Parathyroid adenoma (tissue), 2 donors: ENCODE measurements at regions not wholly inside any gene's neighbourhood (a gene's known extent, or its start where the extent isn't known, plus 50 kb on each side); places are given as distances from the start of the nearest gene placed in this dataset.

Experiments used
- H2AFZ ChIP-seq: fragments of 300-600 bp; sonication (generic); one replicate; pipeline ENCODE4 v1.7.0; 2017; ENCODE audit warnings: antibody characterized with exemption, mild to moderate bottlenecking
- H3K27ac ChIP-seq: fragments of 300-600 bp; sonication (generic); one replicate; pipeline ENCODE4 v1.7.0; 2017
- H3K27me3 ChIP-seq: fragments of 300-600 bp; sonication (generic); one replicate; pipeline ENCODE4 v1.7.0; 2017; ENCODE audit warnings: low read length; ENCODE audit not compliant: control insufficient read depth, insufficient read depth
- H3K36me3 ChIP-seq: fragments of 300-600 bp; sonication (generic); one replicate; pipeline ENCODE4 v1.7.0; 2017; ENCODE audit warnings: low read length; ENCODE audit not compliant: control insufficient read depth, insufficient read depth
- H3K4me1 ChIP-seq: fragments of 300-600 bp; sonication (generic); one replicate; pipeline ENCODE4 v1.7.0; 2017; ENCODE audit warnings: control low read depth
- H3K4me2 ChIP-seq: fragments of 300-600 bp; sonication (generic); one replicate; pipeline ENCODE4 v1.7.0; 2017; ENCODE audit warnings: low read length
- H3K4me3 ChIP-seq: fragments of 300-600 bp; sonication (generic); one replicate; pipeline ENCODE4 v1.7.0; 2017; ENCODE audit warnings: low read depth, low read length
- H3K79me2 ChIP-seq: fragments of 300-600 bp; sonication (generic); one replicate; pipeline ENCODE4 v1.7.0; 2017; ENCODE audit warnings: control low read depth
- H3K9ac ChIP-seq: fragments of 300-600 bp; sonication (generic); one replicate; pipeline ENCODE4 v1.7.0; 2017; ENCODE audit warnings: mild to moderate bottlenecking
- H3K9me3 ChIP-seq: fragments of 300-600 bp; sonication (generic); one replicate; pipeline ENCODE4 v1.7.0; 2017; ENCODE audit warnings: low read length; ENCODE audit not compliant: control insufficient read depth
- TF ChIP-seq, protein P1 (sequence below): fragments of 300-600 bp; sonication (generic); IDR thresholded peaks from one replicate; pipeline ENCODE4 v1.7.0; 2017; ENCODE audit warnings: antibody characterized with exemption, mild to moderate bottlenecking
- donor health status: primary hyperparathyroidism.

DNA sequence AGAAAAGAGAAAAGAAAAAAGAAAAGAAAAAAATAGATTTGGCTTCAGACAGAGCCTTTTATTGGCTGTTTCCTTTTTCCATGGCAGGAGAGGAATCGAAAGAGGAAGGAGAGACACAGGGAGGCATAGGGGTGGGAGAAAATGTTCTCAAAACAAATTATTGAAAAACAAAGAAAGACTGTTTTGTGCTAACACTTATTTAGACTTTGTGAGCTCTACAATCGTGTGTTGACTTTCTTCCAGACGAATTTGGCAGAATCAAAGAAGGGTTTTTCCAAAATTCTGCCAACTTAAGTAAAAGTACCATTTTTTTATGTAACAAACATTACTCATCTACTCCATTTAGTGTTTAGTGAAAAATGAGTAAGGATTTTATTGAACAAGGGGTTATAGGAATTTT is 982.2 kb downstream of the REEP3 start:
- Histone ChIP-seq H3K4me2 (no peak overlapping the region), H3K27me3 (no peaks in the 10 kb centered on the region), H3K4me3 (no peak overlapping the region), H3K4me1 (no peaks in the 10 kb centered on the region), H3K9me3 (no peaks in the 10 kb centered on the region), H3K27ac (no peak overlapping the region), H3K36me3 (no peaks in the 10 kb centered on the region), H3K79me2 (no peaks in the 10 kb centered on the region), H2AFZ (no peak overlapping the region), H3K9ac (no peak overlapping the region)
- TF ChIP-seq, protein P1, sequence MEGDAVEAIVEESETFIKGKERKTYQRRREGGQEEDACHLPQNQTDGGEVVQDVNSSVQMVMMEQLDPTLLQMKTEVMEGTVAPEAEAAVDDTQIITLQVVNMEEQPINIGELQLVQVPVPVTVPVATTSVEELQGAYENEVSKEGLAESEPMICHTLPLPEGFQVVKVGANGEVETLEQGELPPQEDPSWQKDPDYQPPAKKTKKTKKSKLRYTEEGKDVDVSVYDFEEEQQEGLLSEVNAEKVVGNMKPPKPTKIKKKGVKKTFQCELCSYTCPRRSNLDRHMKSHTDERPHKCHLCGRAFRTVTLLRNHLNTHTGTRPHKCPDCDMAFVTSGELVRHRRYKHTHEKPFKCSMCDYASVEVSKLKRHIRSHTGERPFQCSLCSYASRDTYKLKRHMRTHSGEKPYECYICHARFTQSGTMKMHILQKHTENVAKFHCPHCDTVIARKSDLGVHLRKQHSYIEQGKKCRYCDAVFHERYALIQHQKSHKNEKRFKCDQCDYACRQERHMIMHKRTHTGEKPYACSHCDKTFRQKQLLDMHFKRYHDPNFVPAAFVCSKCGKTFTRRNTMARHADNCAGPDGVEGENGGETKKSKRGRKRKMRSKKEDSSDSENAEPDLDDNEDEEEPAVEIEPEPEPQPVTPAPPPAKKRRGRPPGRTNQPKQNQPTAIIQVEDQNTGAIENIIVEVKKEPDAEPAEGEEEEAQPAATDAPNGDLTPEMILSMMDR: no peak

DNA sequence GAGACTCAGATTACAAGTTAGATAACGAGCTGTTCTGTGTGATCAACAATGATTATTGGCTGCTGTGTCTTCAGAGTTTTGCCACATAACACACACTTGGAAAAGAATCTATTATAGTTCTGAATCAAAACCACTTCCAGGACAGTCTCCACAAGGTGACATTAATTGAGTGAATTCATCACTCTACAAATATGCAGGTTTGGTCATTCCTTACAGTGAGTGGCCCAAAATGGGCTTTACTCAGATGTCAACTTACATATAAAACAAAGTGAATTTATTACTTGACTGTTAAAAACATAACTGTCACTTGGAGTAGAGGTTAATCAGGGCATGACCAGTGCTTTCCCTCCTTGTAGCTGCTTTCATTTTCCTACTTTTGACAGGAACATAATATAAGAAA is 984.3 kb downstream of the REEP3 start:
- no peak overlapping the region for H3K9ac ChIP-seq
- TF ChIP-seq, protein P1: no peak
- H3K9me3 ChIP-seq: no peaks in the 10 kb centered on the region
- no peak overlapping the region for H3K4me3 ChIP-seq
- H3K79me2 ChIP-seq: no peaks in the 10 kb centered on the region
- H2AFZ ChIP-seq: no peak overlapping the region
- H3K4me1 ChIP-seq: no peaks in the 10 kb centered on the region
- H3K4me2 ChIP-seq: no peak overlapping the region
- H3K27me3 ChIP-seq: no peaks in the 10 kb centered on the region
- no peaks in the 10 kb centered on the region for H3K36me3 ChIP-seq
- no peak overlapping the region for H3K27ac ChIP-seq

DNA sequence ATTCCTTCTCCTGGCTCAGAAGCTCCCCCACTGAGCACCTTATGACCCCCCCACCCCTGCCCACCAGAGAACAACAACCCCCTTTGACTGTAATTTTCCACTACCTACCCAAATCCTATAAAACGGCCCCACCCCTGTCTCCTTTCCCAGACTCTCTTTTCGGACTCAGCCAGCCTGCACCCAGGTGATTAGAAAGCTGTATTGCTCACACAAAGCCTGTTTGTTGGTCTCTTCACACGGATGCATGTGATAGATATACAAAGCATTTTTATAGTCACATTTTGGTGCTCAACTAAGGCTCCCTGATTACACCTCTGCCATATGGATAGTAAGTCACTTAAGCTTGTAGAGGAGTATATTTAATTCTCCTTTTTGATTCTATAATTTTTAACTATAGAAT is 985.8 kb downstream of the REEP3 start:
- Histone ChIP-seq H3K27me3 (no peaks in the 10 kb centered on the region), H3K4me1 (no peaks in the 10 kb centered on the region), H3K9ac (no peak overlapping the region), H3K4me3 (no peak overlapping the region), H2AFZ (no peak overlapping the region), H3K9me3 (no peaks in the 10 kb centered on the region), H3K79me2 (no peaks in the 10 kb centered on the region), H3K36me3 (no peaks in the 10 kb centered on the region), H3K27ac (no peak overlapping the region), H3K4me2 (no peak overlapping the region)
- TF ChIP-seq, protein P1: no peak

DNA sequence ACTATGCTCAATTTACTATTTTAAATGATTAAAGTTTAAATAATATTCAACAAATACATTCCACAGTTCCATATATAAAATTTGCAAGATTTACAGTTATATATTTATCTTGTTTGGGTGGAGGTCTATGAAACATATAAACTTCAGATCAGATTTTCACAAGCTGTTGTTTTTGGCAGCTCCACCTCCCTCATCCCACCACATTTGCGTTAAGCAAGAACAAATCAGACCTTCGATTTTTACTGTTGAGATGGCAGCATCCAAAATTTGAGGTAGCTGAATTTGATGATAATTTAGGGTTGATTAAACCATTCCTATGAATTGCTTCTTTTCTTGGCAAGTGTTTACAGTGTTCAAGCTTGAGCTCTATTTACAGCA is 986.4 kb downstream of the REEP3 start:
- no peaks in the 10 kb centered on the region for H3K9me3 ChIP-seq
- H2AFZ ChIP-seq: no peak overlapping the region
- no peaks in the 10 kb centered on the region for H3K36me3 ChIP-seq
- H3K4me1 ChIP-seq: no peaks in the 10 kb centered on the region
- H3K4me3 ChIP-seq: no peak overlapping the region
- no peak overlapping the region for H3K27ac ChIP-seq
- no peak overlapping the region for H3K9ac ChIP-seq
- H3K79me2 ChIP-seq: no peaks in the 10 kb centered on the region
- H3K4me2 ChIP-seq: no peak overlapping the region
- TF ChIP-seq, protein P1: no peak
- H3K27me3 ChIP-seq: no peaks in the 10 kb centered on the region

DNA sequence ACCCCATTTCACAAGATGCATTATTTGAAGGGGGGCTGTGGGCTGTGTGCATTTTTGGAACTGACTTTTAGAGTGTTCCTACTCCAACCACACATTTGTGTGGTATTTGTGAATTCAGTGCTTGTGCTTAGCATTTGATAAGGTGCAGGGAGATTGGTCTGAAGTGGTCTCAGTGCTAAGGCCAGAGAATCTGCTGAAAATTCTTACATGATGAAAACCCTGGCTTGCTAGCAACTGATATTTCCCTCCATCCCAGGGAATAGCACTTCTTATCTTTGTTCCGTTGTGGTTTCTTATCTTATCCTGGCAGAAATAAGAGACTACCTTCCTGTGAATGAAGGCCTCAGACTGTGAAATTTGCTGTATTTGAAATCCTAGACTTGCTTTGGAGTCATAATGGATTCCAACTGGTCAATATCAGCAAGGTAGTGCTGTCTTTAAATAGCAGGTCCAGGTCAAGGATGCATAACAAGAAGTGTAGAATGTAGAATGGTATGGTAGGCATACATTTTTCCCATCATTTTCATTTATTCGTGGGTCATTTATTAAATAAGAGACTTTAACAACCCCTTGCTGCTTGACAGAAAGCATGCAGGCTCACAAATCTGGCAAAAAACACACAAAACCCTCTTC is 986.9 kb downstream of the REEP3 start:
- Histone ChIP-seq H3K79me2 (no peaks in the 10 kb centered on the region), H3K36me3 (no peaks in the 10 kb centered on the region), H3K9me3 (no peaks in the 10 kb centered on the region), H3K27ac (no peak overlapping the region), H2AFZ (no peak overlapping the region), H3K27me3 (no peaks in the 10 kb centered on the region), H3K9ac (no peak overlapping the region), H3K4me2 (no peak overlapping the region), H3K4me3 (no peak overlapping the region), H3K4me1 (no peaks in the 10 kb centered on the region)
- TF ChIP-seq, protein P1: no peak
